Keratinocyte (primary cell): ENCODE measurements at regions not wholly inside any gene's neighbourhood (a gene's known extent, or its start where the extent isn't known, plus 50 kb on each side); places are given as distances from the start of the nearest gene placed in this dataset.

Experiments
- EZH2 ChIP-seq: IDR thresholded peaks from one replicate; pipeline ENCODE4 v1.6.1; 2012; ENCODE audit warnings: inconsistent platforms, mild to moderate bottlenecking, low read length, moderate library complexity
- TF ChIP-seq, protein P1 (sequence below), 3 experiments: IDR thresholded peaks in 1 of 3; conservative IDR thresholded peaks in 1 of 3; optimal IDR thresholded peaks in 1 of 3; 2 replicates in 2 of 3; 3 replicates in 1 of 3; pipeline versions ENCODE3 to v1.5.1; 2011; ENCODE audit warnings: low read length in 3 of 3, mild to moderate bottlenecking in 3 of 3, moderate library complexity in 2 of 3, control low read depth in 1 of 3, inconsistent platforms in 1 of 3; ENCODE audit not compliant: insufficient read depth in 2 of 3; ENCODE audit errors: extremely low read depth in 1 of 3

GRCh38 chr19:30778961-30779715, 407.0 kb downstream of the ZNF536 start:
- TF ChIP-seq, protein P1, sequence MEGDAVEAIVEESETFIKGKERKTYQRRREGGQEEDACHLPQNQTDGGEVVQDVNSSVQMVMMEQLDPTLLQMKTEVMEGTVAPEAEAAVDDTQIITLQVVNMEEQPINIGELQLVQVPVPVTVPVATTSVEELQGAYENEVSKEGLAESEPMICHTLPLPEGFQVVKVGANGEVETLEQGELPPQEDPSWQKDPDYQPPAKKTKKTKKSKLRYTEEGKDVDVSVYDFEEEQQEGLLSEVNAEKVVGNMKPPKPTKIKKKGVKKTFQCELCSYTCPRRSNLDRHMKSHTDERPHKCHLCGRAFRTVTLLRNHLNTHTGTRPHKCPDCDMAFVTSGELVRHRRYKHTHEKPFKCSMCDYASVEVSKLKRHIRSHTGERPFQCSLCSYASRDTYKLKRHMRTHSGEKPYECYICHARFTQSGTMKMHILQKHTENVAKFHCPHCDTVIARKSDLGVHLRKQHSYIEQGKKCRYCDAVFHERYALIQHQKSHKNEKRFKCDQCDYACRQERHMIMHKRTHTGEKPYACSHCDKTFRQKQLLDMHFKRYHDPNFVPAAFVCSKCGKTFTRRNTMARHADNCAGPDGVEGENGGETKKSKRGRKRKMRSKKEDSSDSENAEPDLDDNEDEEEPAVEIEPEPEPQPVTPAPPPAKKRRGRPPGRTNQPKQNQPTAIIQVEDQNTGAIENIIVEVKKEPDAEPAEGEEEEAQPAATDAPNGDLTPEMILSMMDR (optimal IDR thresholded peaks at IDR 0.05 in 1 of 3, IDR thresholded peaks at IDR 0.05 in 1 of 3, conservative IDR thresholded peaks at IDR 0.05 in 1 of 3; ENCODE audit: extremely low read depth in 1 of 3, insufficient read depth in 2 of 3, low read length in 3 of 3), result no peak
- no peak for TF ChIP-seq EZH2
